Liver (tissue), 7 donors: ENCODE measurements at regions not wholly inside any gene's neighbourhood (a gene's known extent, or its start where the extent isn't known, plus 50 kb on each side); places are given as distances from the start of the nearest gene placed in this dataset.
"Not testable (repeated sequence)": the region's sequence is repeated elsewhere in the genome, so short reads cannot be mapped to it uniquely, and the experiment has no call there.

Experiments used
- DNase-seq: peaks from one replicate; pipeline ENCODE4 v3.0.0-alpha.2; 2017; ENCODE audit warnings: low spot score
- H3K27ac ChIP-seq, 2 donors: one replicate each; pipeline ENCODE4 v1.7.0; 2013; ENCODE audit warnings: inconsistent platforms in 2 of 2, low read length in 2 of 2, control low read depth in 1 of 2, low read depth in 1 of 2, mild to moderate bottlenecking in 1 of 2
- H3K27me3 ChIP-seq, 4 donors: one replicate each; pipeline versions ENCODE4 v1.6.1 to v1.7.0; 2013; ENCODE audit warnings: low read length in 3 of 4, inconsistent platforms in 1 of 4, mild to moderate bottlenecking in 1 of 4, moderate library complexity in 1 of 4; ENCODE audit not compliant: control insufficient read depth in 4 of 4, insufficient read depth in 4 of 4
- H3K36me3 ChIP-seq, 4 donors: one replicate each; pipeline versions ENCODE4 v1.6.1 to v1.7.0; 2013; ENCODE audit warnings: low read length in 3 of 4, mild to moderate bottlenecking in 3 of 4, low read depth in 1 of 4, moderate library complexity in 1 of 4; ENCODE audit not compliant: control insufficient read depth in 4 of 4, insufficient read depth in 3 of 4
- H3K4me1 ChIP-seq, 4 donors: one replicate each; pipeline versions ENCODE4 v1.6.1 to v1.7.0; 2013; ENCODE audit warnings: low read length in 3 of 4, mild to moderate bottlenecking in 3 of 4, moderate library complexity in 1 of 4; ENCODE audit not compliant: control insufficient read depth in 4 of 4, insufficient read depth in 4 of 4
- H3K4me3 ChIP-seq, 3 donors: one replicate each; pipeline versions ENCODE4 v1.6.1 to v1.7.0; 2013; ENCODE audit warnings: low read length in 3 of 3, control low read depth in 1 of 3, low read depth in 1 of 3, mild to moderate bottlenecking in 1 of 3
- H3K9ac ChIP-seq, 2 donors: one replicate each; pipeline ENCODE4 v1.7.0; 2013; ENCODE audit warnings: low read length in 2 of 2, mild to moderate bottlenecking in 2 of 2, moderate library complexity in 2 of 2, control low read depth in 1 of 2, low read depth in 1 of 2
- H3K9me3 ChIP-seq, 4 donors: one replicate each; pipeline versions ENCODE4 v1.6.1 to v1.7.0; 2013; ENCODE audit warnings: low read length in 3 of 4; ENCODE audit not compliant: control insufficient read depth in 4 of 4
- EGR1 ChIP-seq, 2 donors: IDR thresholded peaks; 2 replicates each; pipeline ENCODE4 v1.6.1; 2016 to 2018; ENCODE audit warnings: antibody characterized with exemption in 2 of 2, low read depth in 2 of 2
- FOXA1 ChIP-seq: IDR thresholded peaks from 2 replicates; pipeline ENCODE4 v1.6.1; 2016; ENCODE audit warnings: antibody characterized with exemption
- FOXA2 ChIP-seq: IDR thresholded peaks from 2 replicates; pipeline ENCODE4 v1.6.1; 2016; ENCODE audit warnings: antibody characterized with exemption
- GABPA ChIP-seq, 2 donors: IDR thresholded peaks in 1 of 2; conservative IDR thresholded peaks in 1 of 2; 2 replicates each; pipeline ENCODE4 v1.6.1; 2016; ENCODE audit warnings: antibody characterized with exemption in 2 of 2, mild to moderate bottlenecking in 1 of 2, moderate library complexity in 1 of 2
- HNF4A ChIP-seq, 2 donors: conservative IDR thresholded peaks; 2 replicates each; pipeline ENCODE4 v1.6.1; 2016; ENCODE audit warnings: antibody characterized with exemption in 2 of 2, mild to moderate bottlenecking in 2 of 2
- HNF4G ChIP-seq: IDR thresholded peaks from 2 replicates; pipeline ENCODE4 v1.6.1; 2016; ENCODE audit warnings: antibody characterized with exemption
- JUND ChIP-seq, 2 donors: IDR thresholded peaks; 2 replicates each; pipeline ENCODE4 v1.6.1; 2016; ENCODE audit warnings: antibody characterized with exemption in 2 of 2
- NR2F2 ChIP-seq: IDR thresholded peaks from 2 replicates; pipeline ENCODE4 v1.6.1; 2016; ENCODE audit warnings: antibody characterized with exemption
- RAD21 ChIP-seq, 2 donors: IDR thresholded peaks; 2 replicates each; pipeline ENCODE4 v1.6.1; 2016; ENCODE audit warnings: antibody characterized with exemption in 2 of 2, mild to moderate bottlenecking in 2 of 2
- SP1 ChIP-seq: IDR thresholded peaks from 2 replicates; pipeline ENCODE4 v1.6.1; 2018; ENCODE audit warnings: antibody characterized with exemption, mild to moderate bottlenecking
- TAF1 ChIP-seq: conservative IDR thresholded peaks from 2 replicates; pipeline ENCODE4 v1.6.1; 2016; ENCODE audit warnings: antibody characterized with exemption, mild to moderate bottlenecking
- YY1 ChIP-seq: IDR thresholded peaks from 2 replicates; pipeline ENCODE4 v1.6.1; 2016; ENCODE audit warnings: antibody characterized with exemption, mild to moderate bottlenecking
- WGBS: extraction: QIAGEN DNeasy Blood & Tissue Kit; methylation state at CpG from one replicate; pipeline ENCODE4 v1.1.7; 2013; 5-methylcytosine and 5-hydroxymethylcytosine counted together
- TF ChIP-seq, protein P1 (sequence below): IDR thresholded peaks from 2 replicates; pipeline ENCODE4 v1.6.1; 2016; ENCODE audit warnings: antibody characterized with exemption
- TF ChIP-seq, protein P2 (sequence below): IDR thresholded peaks from 2 replicates; pipeline ENCODE4 v1.6.1; 2016; ENCODE audit warnings: antibody characterized with exemption
- TF ChIP-seq, protein P3 (sequence below): IDR thresholded peaks from 2 replicates; pipeline ENCODE4 v1.6.1; 2016; ENCODE audit warnings: antibody characterized with exemption
- TF ChIP-seq, protein P4 (sequence below): IDR thresholded peaks from 2 replicates; pipeline ENCODE4 v1.6.1; 2016; ENCODE audit warnings: antibody characterized with exemption, mild to moderate bottlenecking
- donor health status: healthy.
- donor health status: healthy.
- donor health status: healthy.
- donor health status: healthy.

DNA sequence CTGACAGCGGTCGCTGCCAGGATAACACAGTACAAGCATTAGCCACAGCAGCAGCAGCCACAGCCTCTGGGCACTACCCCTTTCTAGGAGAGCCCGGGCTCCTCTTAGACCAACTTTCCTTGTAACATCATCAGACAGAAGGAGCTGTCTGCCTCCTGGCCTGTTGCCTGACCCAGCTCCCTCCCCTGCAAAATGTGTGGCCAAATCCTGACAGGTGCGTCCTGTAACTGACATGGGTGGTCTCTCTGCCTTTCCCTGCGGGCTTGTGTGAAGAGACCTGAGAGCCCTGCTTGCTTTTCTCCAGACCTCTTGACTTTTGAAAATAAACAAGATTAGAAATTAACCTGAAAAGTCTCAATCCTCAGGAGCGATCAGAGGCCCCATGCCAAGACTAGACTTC lies 824.9 kb downstream of the RAPGEF2 start:
- Histone ChIP-seq H3K36me3 (no peaks in the 10 kb centered on the region), H3K27ac (no peak overlapping the region), H3K9me3 (peaks cover 0 to 10% (median 5%) of the 10 kb centered on the region in 4 donors), H3K9ac (no peak overlapping the region), H3K27me3 (no peaks in the 10 kb centered on the region), H3K4me3 (no peak overlapping the region), H3K4me1 (no peaks in the 10 kb centered on the region)
- TF ChIP-seq, protein P1, sequence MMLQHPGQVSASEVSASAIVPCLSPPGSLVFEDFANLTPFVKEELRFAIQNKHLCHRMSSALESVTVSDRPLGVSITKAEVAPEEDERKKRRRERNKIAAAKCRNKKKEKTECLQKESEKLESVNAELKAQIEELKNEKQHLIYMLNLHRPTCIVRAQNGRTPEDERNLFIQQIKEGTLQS: no peak
- TF ChIP-seq FOXA2: no peak
- TF ChIP-seq HNF4A (conservative IDR thresholded peaks at IDR 0.05): no peak
- TF ChIP-seq GABPA (IDR thresholded peaks at IDR 0.05 in 1 of 2, conservative IDR thresholded peaks at IDR 0.05 in 1 of 2): no peak
- no peak for TF ChIP-seq JUND (IDR thresholded peaks at IDR 0.05)
- TF ChIP-seq FOXA1: no peak
- TF ChIP-seq RAD21 (IDR thresholded peaks at IDR 0.05): no peak
- TF ChIP-seq, protein P2, sequence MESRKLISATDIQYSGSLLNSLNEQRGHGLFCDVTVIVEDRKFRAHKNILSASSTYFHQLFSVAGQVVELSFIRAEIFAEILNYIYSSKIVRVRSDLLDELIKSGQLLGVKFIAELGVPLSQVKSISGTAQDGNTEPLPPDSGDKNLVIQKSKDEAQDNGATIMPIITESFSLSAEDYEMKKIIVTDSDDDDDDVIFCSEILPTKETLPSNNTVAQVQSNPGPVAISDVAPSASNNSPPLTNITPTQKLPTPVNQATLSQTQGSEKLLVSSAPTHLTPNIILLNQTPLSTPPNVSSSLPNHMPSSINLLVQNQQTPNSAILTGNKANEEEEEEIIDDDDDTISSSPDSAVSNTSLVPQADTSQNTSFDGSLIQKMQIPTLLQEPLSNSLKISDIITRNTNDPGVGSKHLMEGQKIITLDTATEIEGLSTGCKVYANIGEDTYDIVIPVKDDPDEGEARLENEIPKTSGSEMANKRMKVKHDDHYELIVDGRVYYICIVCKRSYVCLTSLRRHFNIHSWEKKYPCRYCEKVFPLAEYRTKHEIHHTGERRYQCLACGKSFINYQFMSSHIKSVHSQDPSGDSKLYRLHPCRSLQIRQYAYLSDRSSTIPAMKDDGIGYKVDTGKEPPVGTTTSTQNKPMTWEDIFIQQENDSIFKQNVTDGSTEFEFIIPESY: no peak
- TF ChIP-seq HNF4G: no peak
- TF ChIP-seq NR2F2: no peak
- TF ChIP-seq SP1: no peak
- TF ChIP-seq, protein P3, sequence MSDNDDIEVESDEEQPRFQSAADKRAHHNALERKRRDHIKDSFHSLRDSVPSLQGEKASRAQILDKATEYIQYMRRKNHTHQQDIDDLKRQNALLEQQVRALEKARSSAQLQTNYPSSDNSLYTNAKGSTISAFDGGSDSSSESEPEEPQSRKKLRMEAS: no peak
- no peak for TF ChIP-seq YY1
- TF ChIP-seq, protein P4, sequence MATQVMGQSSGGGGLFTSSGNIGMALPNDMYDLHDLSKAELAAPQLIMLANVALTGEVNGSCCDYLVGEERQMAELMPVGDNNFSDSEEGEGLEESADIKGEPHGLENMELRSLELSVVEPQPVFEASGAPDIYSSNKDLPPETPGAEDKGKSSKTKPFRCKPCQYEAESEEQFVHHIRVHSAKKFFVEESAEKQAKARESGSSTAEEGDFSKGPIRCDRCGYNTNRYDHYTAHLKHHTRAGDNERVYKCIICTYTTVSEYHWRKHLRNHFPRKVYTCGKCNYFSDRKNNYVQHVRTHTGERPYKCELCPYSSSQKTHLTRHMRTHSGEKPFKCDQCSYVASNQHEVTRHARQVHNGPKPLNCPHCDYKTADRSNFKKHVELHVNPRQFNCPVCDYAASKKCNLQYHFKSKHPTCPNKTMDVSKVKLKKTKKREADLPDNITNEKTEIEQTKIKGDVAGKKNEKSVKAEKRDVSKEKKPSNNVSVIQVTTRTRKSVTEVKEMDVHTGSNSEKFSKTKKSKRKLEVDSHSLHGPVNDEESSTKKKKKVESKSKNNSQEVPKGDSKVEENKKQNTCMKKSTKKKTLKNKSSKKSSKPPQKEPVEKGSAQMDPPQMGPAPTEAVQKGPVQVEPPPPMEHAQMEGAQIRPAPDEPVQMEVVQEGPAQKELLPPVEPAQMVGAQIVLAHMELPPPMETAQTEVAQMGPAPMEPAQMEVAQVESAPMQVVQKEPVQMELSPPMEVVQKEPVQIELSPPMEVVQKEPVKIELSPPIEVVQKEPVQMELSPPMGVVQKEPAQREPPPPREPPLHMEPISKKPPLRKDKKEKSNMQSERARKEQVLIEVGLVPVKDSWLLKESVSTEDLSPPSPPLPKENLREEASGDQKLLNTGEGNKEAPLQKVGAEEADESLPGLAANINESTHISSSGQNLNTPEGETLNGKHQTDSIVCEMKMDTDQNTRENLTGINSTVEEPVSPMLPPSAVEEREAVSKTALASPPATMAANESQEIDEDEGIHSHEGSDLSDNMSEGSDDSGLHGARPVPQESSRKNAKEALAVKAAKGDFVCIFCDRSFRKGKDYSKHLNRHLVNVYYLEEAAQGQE: no peak
- TF ChIP-seq TAF1: no peak
- WGBS: 83% methylated on average over 6 of the region's 6 CpGs
- no peak for DNase-seq

DNA sequence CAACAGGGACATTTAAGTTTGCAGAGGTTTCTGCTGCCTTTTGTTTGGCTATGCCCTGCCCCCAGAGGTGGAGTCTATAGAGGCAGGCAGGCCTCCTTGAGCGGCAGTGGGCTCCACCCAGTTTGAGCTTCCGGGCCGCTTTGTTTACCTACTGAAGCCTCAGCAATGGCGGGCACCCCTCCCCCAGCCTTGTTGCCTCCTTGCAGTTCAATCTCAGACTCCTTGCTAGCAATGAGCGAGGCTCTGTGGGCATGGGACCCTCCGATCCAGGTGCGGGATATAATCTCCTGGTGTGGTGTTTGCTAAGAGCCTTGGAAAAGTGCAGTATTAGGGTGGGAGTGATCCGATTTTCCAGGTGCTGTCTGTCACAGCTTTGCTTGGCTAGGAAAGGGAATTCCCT lies 831.7 kb downstream of the RAPGEF2 start:
- 87% methylated on average over 8 of the region's 8 CpGs for WGBS
- not testable (repeated sequence) for H3K4me3 ChIP-seq, H3K27ac ChIP-seq, H3K36me3 ChIP-seq, H3K9me3 ChIP-seq, H3K27me3 ChIP-seq, DNase-seq, H3K9ac ChIP-seq, H3K4me1 ChIP-seq

DNA sequence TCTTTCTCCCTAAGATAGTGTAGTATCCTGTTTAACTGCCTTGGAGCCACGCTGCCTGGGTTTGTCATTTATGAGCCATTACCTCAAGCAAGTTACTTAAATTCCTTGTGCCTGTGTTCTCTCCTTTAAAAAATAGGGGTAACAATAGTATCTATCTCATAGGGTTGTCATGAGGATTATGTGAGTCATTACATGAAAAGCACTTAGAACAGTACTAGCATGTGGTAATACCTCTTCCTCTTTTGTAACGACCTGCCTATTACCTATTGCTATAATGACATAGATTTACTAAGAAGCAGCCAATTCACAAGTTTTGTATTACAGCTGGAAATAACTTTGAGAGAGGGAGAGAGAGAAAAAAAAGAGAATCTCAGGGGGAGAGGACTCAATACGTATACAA lies 834.7 kb downstream of the RAPGEF2 start:
- Histone ChIP-seq H3K27ac (no peak overlapping the region), H3K4me3 (no peak overlapping the region), H3K9ac (no peak overlapping the region), H3K27me3 (no peaks in the 10 kb centered on the region), H3K36me3 (no peaks in the 10 kb centered on the region), H3K4me1 (no peaks in the 10 kb centered on the region), H3K9me3 (no peaks in the 10 kb centered on the region)
- no peak for DNase-seq
- WGBS: 76% methylated on average over 3 of the region's 3 CpGs
- TF ChIP-seq, protein P1: no peak
- TF ChIP-seq TAF1: no peak
- no peak for TF ChIP-seq JUND (IDR thresholded peaks at IDR 0.05)
- TF ChIP-seq EGR1 (IDR thresholded peaks at IDR 0.05; ENCODE audit: low read depth in 2 of 2): no peak
- TF ChIP-seq GABPA (IDR thresholded peaks at IDR 0.05 in 1 of 2, conservative IDR thresholded peaks at IDR 0.05 in 1 of 2): no peak
- no peak for TF ChIP-seq FOXA2

DNA sequence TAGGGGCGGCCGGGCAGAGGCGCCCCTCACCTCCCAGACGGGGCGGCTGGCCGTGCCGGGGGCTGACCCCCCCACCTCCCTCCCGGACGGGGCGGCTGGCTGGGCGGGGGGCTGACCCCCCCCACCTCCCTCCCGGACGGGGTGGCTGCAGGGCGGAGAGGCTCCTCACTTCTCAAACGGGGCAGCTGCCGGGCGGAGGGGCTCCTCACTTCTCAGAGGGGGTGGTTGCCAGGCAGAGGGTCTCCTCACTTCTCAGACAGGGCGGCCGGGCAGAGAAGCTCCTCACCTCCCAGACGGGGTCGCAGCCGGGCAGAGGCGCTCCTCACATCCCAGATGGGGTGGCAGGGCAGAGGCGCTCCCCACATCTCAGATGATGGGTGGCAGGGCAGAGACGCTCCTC lies 836.8 kb downstream of the RAPGEF2 start:
- not testable (repeated sequence) for H3K36me3 ChIP-seq, DNase-seq, H3K27ac ChIP-seq, H3K4me3 ChIP-seq, H3K4me1 ChIP-seq, H3K9me3 ChIP-seq, H3K27me3 ChIP-seq, H3K9ac ChIP-seq
- WGBS: 95% methylated on average over 25 of the region's 25 CpGs
